Amniotic epithelial cell (primary cell): ENCODE measurements at regions not wholly inside any gene's neighbourhood (a gene's known extent, or its start where the extent isn't known, plus 50 kb on each side); places are given as distances from the start of the nearest gene placed in this dataset.

ENCODE experiments used
- DNase-seq: peaks from one replicate; pipeline ENCODE4 v3.0.0-alpha.2; 2010; ENCODE audit warnings: low read depth

- DNase-seq, result no peak
These were observed 52.3 kb upstream of the PTPN12 start for GRCh38 chr7:77484785-77485184.

DNA sequence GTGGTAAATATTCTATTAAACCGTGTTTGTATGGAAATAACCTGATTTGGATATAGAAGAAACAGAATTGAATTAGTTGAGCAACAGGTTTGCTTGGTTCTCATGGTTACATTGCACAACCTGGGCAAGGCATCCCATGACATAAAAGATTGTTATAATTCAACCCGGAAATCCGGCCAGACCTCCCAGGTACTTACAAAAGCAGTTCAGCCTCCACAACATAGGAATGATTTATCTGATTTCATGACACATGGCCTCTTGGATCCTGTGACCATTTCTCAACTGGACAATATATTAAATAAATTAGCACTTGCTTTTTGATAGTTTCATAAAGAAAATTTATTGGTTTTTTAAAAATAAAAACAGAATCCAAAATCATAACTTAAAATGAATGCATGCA, 55.1 kb upstream of the PTPN12 start:
- peak; percentile 84 for DNase-seq

- DNase-seq, result no peak
These were observed 55.5 kb upstream of the PTPN12 start for GRCh38 chr7:77481615-77482014.

GRCh38 chr7:77480102-77480627, 56.9 kb upstream of the PTPN12 start:
- DNase-seq, result peak; percentile 62

GRCh38 chr7:77479536-77480088, 57.5 kb upstream of the PTPN12 start:
- peak; percentile 24 for DNase-seq

DNA sequence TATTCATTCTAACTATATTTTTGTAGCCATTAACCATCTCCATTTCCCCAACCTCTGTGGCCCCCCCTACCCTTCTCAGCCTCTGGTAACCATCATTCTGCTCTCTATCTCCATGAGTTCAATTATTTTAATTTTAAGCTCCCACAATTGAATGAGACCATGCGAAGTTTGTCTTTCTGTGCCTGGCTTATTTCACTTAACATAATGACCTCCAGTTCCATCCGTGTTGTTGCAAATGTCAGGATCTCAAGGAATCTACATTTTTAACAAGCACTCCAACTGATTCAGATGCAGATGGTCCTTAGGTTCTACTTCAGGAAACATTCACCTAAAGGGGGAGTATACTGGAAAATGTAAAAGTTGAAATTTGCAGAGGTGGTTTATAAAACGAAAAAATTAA, 60.2 kb upstream of the PTPN12 start:
- no peak for DNase-seq

- DNase-seq, result no peak
These were observed 59.0 kb upstream of the GSAP start for GRCh38 chr7:77475181-77475580.

DNA sequence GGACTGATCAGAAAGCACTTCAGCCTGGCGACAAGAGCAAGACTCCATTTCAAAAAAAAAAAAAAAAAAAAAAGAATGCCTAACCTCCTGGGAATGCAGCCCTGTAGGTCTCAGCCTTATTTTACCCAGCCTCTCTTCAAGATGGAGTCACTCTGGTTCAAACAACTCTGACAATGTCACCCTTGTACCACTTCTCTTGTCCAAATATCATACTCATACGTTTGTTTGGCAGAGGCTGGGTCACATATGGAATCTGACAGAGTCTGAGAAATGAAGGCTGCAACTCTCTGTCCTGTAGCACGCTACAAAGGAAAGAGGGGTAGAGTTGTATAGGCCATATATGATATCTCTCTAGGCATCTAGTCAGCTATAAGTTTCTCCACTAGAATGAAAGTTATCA, 58.6 kb upstream of the GSAP start:
- DNase-seq, result no peak

- DNase-seq, result no peak
These were observed 57.3 kb upstream of the GSAP start for GRCh38 chr7:77473229-77474005.

DNA sequence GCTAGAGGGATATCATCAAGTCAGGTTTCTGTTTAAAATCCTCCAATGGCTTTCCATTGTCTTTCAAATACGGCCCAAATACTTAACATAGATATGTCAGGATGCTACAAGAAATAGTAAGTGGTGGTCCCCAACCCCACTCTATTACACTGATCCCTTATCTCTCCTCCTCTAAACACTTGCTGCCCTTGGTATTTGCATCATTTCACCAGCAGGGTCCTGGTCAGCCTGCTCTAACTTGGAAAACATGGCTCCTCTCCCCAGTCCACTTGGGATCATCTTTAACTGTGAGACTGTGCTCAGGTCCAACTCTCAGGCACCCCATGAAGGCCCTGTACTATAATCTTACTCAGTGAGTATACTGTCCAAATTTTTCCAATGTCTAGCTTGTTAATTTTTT, 53.8 kb upstream of the GSAP start:
- DNase-seq, result no peak

DNA sequence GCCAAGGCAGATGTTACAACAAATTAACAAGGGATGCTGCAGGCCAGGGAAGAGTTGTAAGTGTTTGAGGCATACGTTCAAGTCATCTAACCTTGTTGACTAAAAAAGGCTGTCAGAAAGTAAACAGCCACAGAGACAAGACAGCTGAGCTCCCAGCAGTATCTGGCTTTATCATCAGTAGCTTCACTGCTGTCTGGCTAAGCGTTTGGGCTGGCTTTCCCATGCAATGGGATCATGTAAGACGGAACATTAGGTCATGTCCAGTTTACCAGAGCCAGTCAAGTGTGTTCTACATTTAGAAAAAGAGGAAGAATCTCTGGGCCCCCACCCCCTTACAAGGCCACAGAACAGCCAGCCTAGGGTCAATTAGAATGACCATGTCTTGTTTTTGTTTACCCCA, 51.3 kb upstream of the GSAP start:
- peak; percentile 37 for DNase-seq

GRCh38 chr7:77466450-77466849, 50.3 kb upstream of the GSAP start:
- DNase-seq, result no peak
